Uterus (tissue), 3 donors: ENCODE measurements at regions not wholly inside any gene's neighbourhood (a gene's known extent, or its start where the extent isn't known, plus 50 kb on each side); places are given as distances from the start of the nearest gene placed in this dataset.

Experiments used
- DNase-seq, 2 donors: peaks; one replicate each; pipeline ENCODE4 v3.0.0-alpha.2; 2019 to 2020
- H3K27ac ChIP-seq, 2 donors: fragments of 200-600 bp; sonication (generic); 1 replicate in 1 of 2; 2 replicates in 1 of 2; pipeline ENCODE4 v1.5.1; 2016 to 2018
- H3K27me3 ChIP-seq, 2 donors: fragments of 200-600 bp; sonication (generic); one replicate each; pipeline ENCODE4 v1.5.1; 2018 to 2019; ENCODE audit warnings: control low read depth in 1 of 2
- H3K36me3 ChIP-seq, 2 donors: fragments of 200-600 bp; sonication (generic); one replicate each; pipeline ENCODE4 v1.5.1; 2019; ENCODE audit warnings: control low read depth in 1 of 2
- H3K4me1 ChIP-seq, 2 donors: fragments of 200-600 bp; sonication (generic); one replicate each; pipeline ENCODE4 v1.5.1; 2018 to 2019; ENCODE audit warnings: control low read depth in 1 of 2
- H3K4me3 ChIP-seq, 2 donors: fragments of 200-600 bp; sonication (generic); 1 replicate in 1 of 2; 2 replicates in 1 of 2; pipeline ENCODE4 v1.5.1; 2018 to 2019; ENCODE audit warnings: mild to moderate bottlenecking in 1 of 2
- H3K9me3 ChIP-seq, 2 donors: fragments of 200-600 bp; sonication (generic); one replicate each; pipeline ENCODE4 v1.5.1; 2019; ENCODE audit warnings: control low read depth in 1 of 2
- CTCF ChIP-seq, 4 experiments: fragments of 200-600 bp in 2 of 4; fragments of 450-650 bp in 2 of 4; sonication (generic) in 2 of 4; IDR thresholded peaks; one replicate each; pipeline ENCODE4 v1.5.1; 2016 to 2019; ENCODE audit warnings: antibody characterized with exemption in 4 of 4, mild to moderate bottlenecking in 2 of 4, moderate library complexity in 1 of 4
- POLR2A ChIP-seq, 2 donors: fragments of 450-650 bp; IDR thresholded peaks; one replicate each; pipeline ENCODE4 v1.6.1; 2016; ENCODE audit warnings: antibody characterized with exemption in 2 of 2, mild to moderate bottlenecking in 1 of 2, moderate library complexity in 1 of 2
- intact Hi-C: fragments of 100-400 bp; cut with DNase I; formaldehyde crosslinking; loops from one replicate; pipeline ENCODE4 v1.15.1; 2023; ENCODE audit warnings: low total_unique reads
- donor health status: DM: yes; HTN: yes; CAD: no.

DNA sequence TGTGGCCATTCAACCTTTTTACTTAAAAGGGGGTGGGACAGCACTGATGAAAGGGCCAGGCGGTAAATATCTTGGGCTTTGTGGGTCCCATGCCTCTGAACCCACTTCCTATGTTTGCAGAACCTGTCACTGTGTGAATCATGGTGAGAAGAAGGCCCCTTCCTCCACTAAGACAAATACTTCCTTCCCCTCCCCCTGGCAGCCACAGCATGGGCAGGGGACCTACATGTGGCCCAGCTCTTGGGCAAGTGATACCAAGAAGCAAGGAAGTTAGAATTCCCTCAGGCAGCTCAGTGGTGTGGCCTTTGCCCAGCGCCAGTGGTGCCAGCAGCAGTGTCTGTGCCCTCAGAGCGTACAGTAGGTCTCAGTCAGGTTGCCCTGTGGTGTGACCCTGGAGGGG, 168.6 kb downstream of the TRIM33 start:
- TF ChIP-seq POLR2A (IDR thresholded peaks at IDR 0.05) = no peak
- no peak for TF ChIP-seq CTCF (IDR thresholded peaks at IDR 0.05)
- intact Hi-C loops = loop anchor here (10.0 kb wide), 1 partner anchor 242 kb away; the partner anchor contains the start of gene BCAS2
- H3K4me1 ChIP-seq = no peaks in the 10 kb centered on the region
- H3K36me3 ChIP-seq = no peaks in the 10 kb centered on the region
- no peak overlapping the region for H3K27ac ChIP-seq
- DNase-seq = no peak
- no peaks in the 10 kb centered on the region for H3K27me3 ChIP-seq
- H3K4me3 ChIP-seq = no peak overlapping the region
- H3K9me3 ChIP-seq = no peaks in the 10 kb centered on the region

DNA sequence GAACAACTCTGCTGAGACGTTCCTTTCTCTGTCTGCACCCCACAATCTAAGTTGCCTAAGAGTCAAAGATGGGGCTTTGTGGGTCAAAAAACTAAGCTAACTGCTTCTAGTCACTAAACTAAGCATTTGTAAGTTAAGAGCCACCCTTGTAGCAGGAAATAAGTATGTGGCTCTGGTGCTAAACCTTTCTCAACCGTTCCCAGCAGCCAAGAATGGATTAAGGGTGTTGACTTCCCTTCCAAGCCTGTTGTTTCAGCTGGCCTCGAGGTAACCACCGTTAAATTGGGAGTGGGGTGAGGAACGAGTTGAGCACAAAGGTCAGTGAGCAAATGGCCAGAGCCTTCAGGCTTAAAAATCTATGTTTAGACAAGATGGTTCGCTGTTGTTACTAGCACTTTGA, 169.1 kb downstream of the TRIM33 start:
- H3K9me3 ChIP-seq = no peaks in the 10 kb centered on the region
- TF ChIP-seq CTCF (IDR thresholded peaks at IDR 0.05) (no peak), POLR2A (IDR thresholded peaks at IDR 0.05) (no peak)
- intact Hi-C loops = loop anchor here (10.0 kb wide), 1 partner anchor 243 kb away; the partner anchor contains the start of gene BCAS2
- no peak overlapping the region for H3K27ac ChIP-seq
- no peaks in the 10 kb centered on the region for H3K36me3 ChIP-seq
- H3K27me3 ChIP-seq = no peaks in the 10 kb centered on the region
- DNase-seq = no peak
- no peaks in the 10 kb centered on the region for H3K4me1 ChIP-seq
- no peak overlapping the region for H3K4me3 ChIP-seq

DNA sequence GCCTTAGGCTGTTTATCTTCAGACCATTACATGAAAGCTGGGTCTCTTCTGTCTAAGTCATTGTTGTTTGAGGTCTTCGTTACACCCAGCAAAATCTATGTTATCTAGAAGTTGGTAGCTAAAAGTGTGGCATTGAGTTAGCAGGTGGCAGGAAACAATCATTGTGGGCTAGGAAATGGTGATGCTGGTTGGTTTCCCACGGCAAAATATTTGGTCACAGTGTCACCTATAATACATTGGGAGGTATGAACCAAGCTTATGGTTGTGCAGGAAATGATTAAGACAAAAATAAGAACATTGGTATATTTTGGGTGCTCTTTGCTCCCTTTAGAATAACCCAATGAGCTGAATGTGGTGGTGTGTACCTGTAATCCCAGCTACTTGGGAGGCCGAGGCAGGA, 169.7 kb downstream of the TRIM33 start:
- intact Hi-C loops = loop anchor here (10.0 kb wide), 1 partner anchor 244 kb away; the partner anchor contains the start of gene BCAS2
- H3K36me3 ChIP-seq = no peaks in the 10 kb centered on the region
- no peaks in the 10 kb centered on the region for H3K9me3 ChIP-seq
- no peak overlapping the region for H3K4me3 ChIP-seq
- H3K4me1 ChIP-seq = no peaks in the 10 kb centered on the region
- no peak for TF ChIP-seq CTCF (IDR thresholded peaks at IDR 0.05)
- TF ChIP-seq POLR2A (IDR thresholded peaks at IDR 0.05) = no peak
- H3K27ac ChIP-seq = no peak overlapping the region
- H3K27me3 ChIP-seq = no peaks in the 10 kb centered on the region
- no peak for DNase-seq

DNA sequence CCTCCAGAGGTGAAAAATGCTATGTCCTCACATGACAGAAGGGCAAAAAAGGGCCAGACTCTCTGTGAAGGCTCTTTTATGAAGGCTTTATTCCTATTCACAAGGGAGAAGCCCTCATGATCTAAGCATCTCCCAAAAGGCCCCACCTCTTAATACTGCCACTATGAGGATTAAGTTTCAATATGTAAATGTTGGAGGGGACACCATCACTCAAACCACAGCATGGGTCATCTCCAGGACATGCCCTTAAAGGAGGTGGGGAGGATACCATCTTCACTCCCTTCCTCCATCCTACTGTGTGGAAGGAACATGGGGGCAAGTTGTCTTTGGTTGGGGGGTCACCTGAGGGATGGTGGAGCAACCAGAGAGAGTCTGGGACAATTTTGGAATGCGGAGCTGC, 170.1 kb downstream of the TRIM33 start:
- intact Hi-C loops = loop anchor here (10.0 kb wide), 1 partner anchor 244 kb away; the partner anchor contains the start of gene BCAS2
- Histone ChIP-seq H3K4me1 (no peaks in the 10 kb centered on the region), H3K9me3 (no peaks in the 10 kb centered on the region), H3K27ac (no peak overlapping the region), H3K36me3 (no peaks in the 10 kb centered on the region), H3K4me3 (no peak overlapping the region), H3K27me3 (no peaks in the 10 kb centered on the region)
- DNase-seq = no peak
- TF ChIP-seq CTCF (IDR thresholded peaks at IDR 0.05) (no peak), POLR2A (IDR thresholded peaks at IDR 0.05) (no peak)

DNA sequence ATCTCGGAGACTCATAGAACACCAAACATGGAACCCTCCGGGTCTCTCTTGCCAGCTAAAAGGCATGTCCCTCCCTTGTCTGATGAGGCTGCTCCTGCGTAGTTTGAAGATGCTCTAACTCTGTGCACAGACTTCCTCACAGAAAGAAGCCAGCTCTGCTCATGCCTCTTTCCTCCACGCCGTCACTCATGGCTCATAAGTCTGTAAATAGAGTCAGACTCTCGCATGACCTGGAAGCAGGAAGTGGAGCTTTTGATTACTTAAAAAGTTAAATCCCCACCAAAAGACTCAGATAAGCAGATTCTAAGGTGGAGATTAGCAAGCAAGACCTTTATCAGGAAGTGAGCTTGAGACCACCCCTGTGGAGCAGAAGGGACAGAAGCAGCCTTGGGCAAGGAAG, 171.6 kb downstream of the TRIM33 start:
- Histone ChIP-seq H3K27ac (no peak overlapping the region), H3K4me3 (no peak overlapping the region), H3K9me3 (no peaks in the 10 kb centered on the region), H3K36me3 (no peaks in the 10 kb centered on the region), H3K27me3 (no peaks in the 10 kb centered on the region), H3K4me1 (no peaks in the 10 kb centered on the region)
- intact Hi-C loops = no loop called here
- no peak for DNase-seq
- no peak for TF ChIP-seq CTCF (IDR thresholded peaks at IDR 0.05)
- no peak for TF ChIP-seq POLR2A (IDR thresholded peaks at IDR 0.05)
